Heart left ventricle (tissue), 13 donors: ENCODE measurements at regions not wholly inside any gene's neighbourhood (a gene's known extent, or its start where the extent isn't known, plus 50 kb on each side); places are given as distances from the start of the nearest gene placed in this dataset.
"Not testable (repeated sequence)": the region's sequence is repeated elsewhere in the genome, so short reads cannot be mapped to it uniquely, and the experiment has no call there.

ENCODE experiments used
- CTCF ChIP-seq, 12 donors: fragments of 200-600 bp; sonication (generic) in 4 of 12; IDR thresholded peaks; one replicate each; pipeline versions ENCODE4 v1.5.0 to v1.8.0; 2018 to 2022; ENCODE audit warnings: antibody characterized with exemption in 12 of 12, mild to moderate bottlenecking in 5 of 12
- POLR2A ChIP-seq, 2 donors: fragments of 450-650 bp; IDR thresholded peaks; one replicate each; pipeline ENCODE4 v1.6.1; 2017; ENCODE audit warnings: antibody characterized with exemption in 2 of 2, mild to moderate bottlenecking in 2 of 2, moderate library complexity in 2 of 2
- donor health status: ischemic (EF 13 %, LVEDD 7.1; RV severe dilation, severe dysfunction).
- donor health status: DM: no; HTN: yes; CAD: no.
- donor health status: DM: no; HTN: no; CAD: no.
- donor health status: ischemic (EF 25% LVEDD 6.9; RV normal size, moderate dysfunction).
- donor health status: ischemic (EF 25% LVEDD 5.7; RV mildly dilated, moderate dysfunction).
- donor health status: ischemic (EF 35%, LVEDD 5.7; RV mildly dilated, moderate dysfunction).
- donor health status: nonischemic (EF 11% LVEDD 7.7; RV severe dilation, severe dysfunction).
- donor health status: DM: yes; HTN: yes; CAD: no.
- donor health status: PGD.
- donor health status: ischemic (EF 29% LVEDD 5.4; RV normal size, mild dysfunction).
- donor health status: nonischemic (EF 23%, LVEDD 6.1; RV moderate dilation, normal function).

GRCh38 chr2:53022248-53022647 is 745.4 kb upstream of the CHAC2 start:
- TF ChIP-seq CTCF, POLR2A (IDR thresholded peaks at IDR 0.05): not testable (repeated sequence)
